ENCODE measurements at regions not wholly inside any gene's neighbourhood (a gene's known extent, or its start where the extent isn't known, plus 50 kb on each side); places are given as distances from the start of the nearest gene placed in this dataset.

- Mint-ChIP-seq H3K27ac (ENCODE audit: unreplicated experiment) (no peak overlapping the region), H3K9me3 (ENCODE audit: unreplicated experiment) (no peaks in the 10 kb centered on the region), H3K4me1 (ENCODE audit: unreplicated experiment) (no peaks in the 10 kb centered on the region), H3K27me3 (ENCODE audit: unreplicated experiment) (peaks cover 1% of the 10 kb centered on the region), H3K4me3 (ENCODE audit: unreplicated experiment) (no peak overlapping the region), H3K36me3 (ENCODE audit: low read depth, unreplicated experiment) (no peaks in the 10 kb centered on the region)
- no peak for DNase-seq (ENCODE audit: low spot score)
- TF ChIP-seq, protein P1, sequence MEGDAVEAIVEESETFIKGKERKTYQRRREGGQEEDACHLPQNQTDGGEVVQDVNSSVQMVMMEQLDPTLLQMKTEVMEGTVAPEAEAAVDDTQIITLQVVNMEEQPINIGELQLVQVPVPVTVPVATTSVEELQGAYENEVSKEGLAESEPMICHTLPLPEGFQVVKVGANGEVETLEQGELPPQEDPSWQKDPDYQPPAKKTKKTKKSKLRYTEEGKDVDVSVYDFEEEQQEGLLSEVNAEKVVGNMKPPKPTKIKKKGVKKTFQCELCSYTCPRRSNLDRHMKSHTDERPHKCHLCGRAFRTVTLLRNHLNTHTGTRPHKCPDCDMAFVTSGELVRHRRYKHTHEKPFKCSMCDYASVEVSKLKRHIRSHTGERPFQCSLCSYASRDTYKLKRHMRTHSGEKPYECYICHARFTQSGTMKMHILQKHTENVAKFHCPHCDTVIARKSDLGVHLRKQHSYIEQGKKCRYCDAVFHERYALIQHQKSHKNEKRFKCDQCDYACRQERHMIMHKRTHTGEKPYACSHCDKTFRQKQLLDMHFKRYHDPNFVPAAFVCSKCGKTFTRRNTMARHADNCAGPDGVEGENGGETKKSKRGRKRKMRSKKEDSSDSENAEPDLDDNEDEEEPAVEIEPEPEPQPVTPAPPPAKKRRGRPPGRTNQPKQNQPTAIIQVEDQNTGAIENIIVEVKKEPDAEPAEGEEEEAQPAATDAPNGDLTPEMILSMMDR (IDR thresholded peaks at IDR 0.05; ENCODE audit: unreplicated experiment): no peak
These were observed 95.7 kb downstream of the PAX1 start for GRCh38 chr20:21801193-21801592.

GRCh38 chr20:21798384-21798783, 92.9 kb downstream of the PAX1 start:
- H3K27me3 Mint-ChIP-seq (ENCODE audit: unreplicated experiment): no peaks in the 10 kb centered on the region
- H3K27ac Mint-ChIP-seq (ENCODE audit: unreplicated experiment): no peak overlapping the region
- no peaks in the 10 kb centered on the region for H3K9me3 Mint-ChIP-seq (ENCODE audit: unreplicated experiment)
- TF ChIP-seq, protein P1 (IDR thresholded peaks at IDR 0.05; ENCODE audit: unreplicated experiment): no peak
- H3K4me1 Mint-ChIP-seq (ENCODE audit: unreplicated experiment): no peaks in the 10 kb centered on the region
- H3K4me3 Mint-ChIP-seq (ENCODE audit: unreplicated experiment): no peak overlapping the region
- no peaks in the 10 kb centered on the region for H3K36me3 Mint-ChIP-seq (ENCODE audit: low read depth, unreplicated experiment)
- DNase-seq (ENCODE audit: low spot score): no peak

- TF ChIP-seq, protein P1 (IDR thresholded peaks at IDR 0.05; ENCODE audit: unreplicated experiment): no peak
- no peak overlapping the region for H3K4me3 Mint-ChIP-seq (ENCODE audit: unreplicated experiment)
- no peaks in the 10 kb centered on the region for H3K36me3 Mint-ChIP-seq (ENCODE audit: low read depth, unreplicated experiment)
- H3K9me3 Mint-ChIP-seq (ENCODE audit: unreplicated experiment): no peaks in the 10 kb centered on the region
- no peaks in the 10 kb centered on the region for H3K27me3 Mint-ChIP-seq (ENCODE audit: unreplicated experiment)
- H3K4me1 Mint-ChIP-seq (ENCODE audit: unreplicated experiment): no peaks in the 10 kb centered on the region
- no peak overlapping the region for H3K27ac Mint-ChIP-seq (ENCODE audit: unreplicated experiment)
- no peak for DNase-seq (ENCODE audit: low spot score)
These were observed 90.6 kb downstream of the PAX1 start for GRCh38 chr20:21796059-21796458.

GRCh38 chr20:21788082-21788481, 82.6 kb downstream of the PAX1 start:
- no peaks in the 10 kb centered on the region for H3K36me3 Mint-ChIP-seq (ENCODE audit: low read depth, unreplicated experiment)
- no peak overlapping the region for H3K4me3 Mint-ChIP-seq (ENCODE audit: unreplicated experiment)
- H3K4me1 Mint-ChIP-seq (ENCODE audit: unreplicated experiment): no peaks in the 10 kb centered on the region
- no peaks in the 10 kb centered on the region for H3K27me3 Mint-ChIP-seq (ENCODE audit: unreplicated experiment)
- H3K27ac Mint-ChIP-seq (ENCODE audit: unreplicated experiment): no peak overlapping the region
- no peak for DNase-seq (ENCODE audit: low spot score)
- H3K9me3 Mint-ChIP-seq (ENCODE audit: unreplicated experiment): no peaks in the 10 kb centered on the region
- TF ChIP-seq, protein P1 (IDR thresholded peaks at IDR 0.05; ENCODE audit: unreplicated experiment): no peak

DNA sequence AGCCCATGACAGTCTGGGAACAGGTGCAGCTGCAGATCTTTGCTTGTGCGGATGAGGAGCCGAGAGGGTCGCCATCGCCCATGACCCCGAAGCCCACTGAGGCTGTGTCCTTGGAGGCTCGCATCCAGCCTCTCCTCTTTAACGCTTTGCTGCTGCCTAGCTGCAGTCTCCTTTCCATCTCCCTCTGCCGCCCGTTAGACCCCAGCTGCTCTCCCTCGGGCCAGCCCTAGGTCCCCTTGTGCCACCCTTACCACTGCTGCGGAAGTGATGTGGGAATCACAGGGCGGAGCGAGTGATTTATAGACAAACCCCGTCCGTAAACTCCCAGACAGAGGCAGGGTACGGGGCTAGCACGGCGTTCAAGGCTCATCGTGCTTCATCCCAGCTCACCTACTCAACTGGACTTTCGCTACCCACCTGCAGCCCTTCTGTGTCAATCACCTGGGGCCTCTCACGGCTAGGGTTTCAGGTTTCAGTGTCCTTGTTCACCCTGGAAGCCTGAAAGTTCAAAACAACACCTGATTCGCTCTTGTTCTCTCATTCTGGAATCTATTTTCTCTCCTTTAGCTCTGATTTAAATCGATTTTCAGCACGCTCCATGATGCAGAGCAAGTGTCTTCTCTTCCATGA, 76.1 kb downstream of the PAX1 start:
- Mint-ChIP-seq H3K27ac (ENCODE audit: unreplicated experiment) (no peak overlapping the region), H3K4me1 (ENCODE audit: unreplicated experiment) (no peaks in the 10 kb centered on the region), H3K36me3 (ENCODE audit: low read depth, unreplicated experiment) (no peaks in the 10 kb centered on the region)

More for the DNA sequence above, 76.1 kb downstream of the PAX1 start:
- DNase-seq (ENCODE audit: low spot score): no peak
- TF ChIP-seq, protein P1 (IDR thresholded peaks at IDR 0.05; ENCODE audit: unreplicated experiment): no peak
- Mint-ChIP-seq H3K9me3 (ENCODE audit: unreplicated experiment) (no peaks in the 10 kb centered on the region), H3K4me3 (ENCODE audit: unreplicated experiment) (no peak overlapping the region), H3K27me3 (ENCODE audit: unreplicated experiment) (no peaks in the 10 kb centered on the region)
